SU-DHL-6 (cell line): ENCODE measurements at regions not wholly inside any gene's neighbourhood (a gene's known extent, or its start where the extent isn't known, plus 50 kb on each side); places are given as distances from the start of the nearest gene placed in this dataset.

Experiments used
- EZH2phosphoT487 ChIP-seq: fragments of 200-600 bp; sonication (generic), shearing (Covaris generic); conservative IDR thresholded peaks from 2 replicates; pipeline ENCODE4 v1.6.1; 2018; ENCODE audit warnings: mild to moderate bottlenecking, antibody characterized with exemption, low read length, moderate library complexity, mixed read lengths
- TF ChIP-seq, protein P1 (sequence below): fragments of 200-600 bp; sonication (generic); IDR thresholded peaks from one replicate; pipeline ENCODE4 v1.5.1; 2017; ENCODE audit warnings: antibody characterized with exemption, mild to moderate bottlenecking, low read length, moderate library complexity; ENCODE audit not compliant: insufficient read depth, poor library complexity, severe bottlenecking

DNA sequence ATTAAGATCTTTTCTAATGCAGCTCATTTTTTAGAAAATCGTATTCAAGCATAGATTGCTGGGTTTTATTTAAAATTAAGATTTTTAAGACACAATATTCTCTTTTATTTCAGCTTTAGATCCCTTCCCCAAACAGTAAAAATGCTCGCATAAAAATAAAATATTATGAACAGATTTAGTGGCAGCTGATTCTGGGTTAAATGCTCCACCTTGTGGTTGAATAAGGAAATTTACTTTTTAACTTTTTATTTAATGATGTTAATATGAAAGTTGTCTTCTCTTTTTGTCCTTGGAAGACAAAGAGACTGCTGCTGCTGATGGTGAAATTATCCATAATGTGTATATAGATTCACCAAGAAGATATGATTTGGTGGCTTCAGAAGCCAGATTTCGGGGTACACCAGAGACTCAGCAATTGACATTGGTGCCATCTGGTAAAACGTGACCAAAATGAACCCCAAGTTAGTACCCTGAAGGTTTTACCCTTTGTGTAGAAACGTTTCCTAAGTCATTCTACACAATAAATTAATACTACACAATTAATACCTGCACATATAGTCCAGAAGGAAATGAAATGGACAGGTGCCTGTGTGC is 128.0 kb downstream of the ADAMTS1 start:
- TF ChIP-seq, protein P1, sequence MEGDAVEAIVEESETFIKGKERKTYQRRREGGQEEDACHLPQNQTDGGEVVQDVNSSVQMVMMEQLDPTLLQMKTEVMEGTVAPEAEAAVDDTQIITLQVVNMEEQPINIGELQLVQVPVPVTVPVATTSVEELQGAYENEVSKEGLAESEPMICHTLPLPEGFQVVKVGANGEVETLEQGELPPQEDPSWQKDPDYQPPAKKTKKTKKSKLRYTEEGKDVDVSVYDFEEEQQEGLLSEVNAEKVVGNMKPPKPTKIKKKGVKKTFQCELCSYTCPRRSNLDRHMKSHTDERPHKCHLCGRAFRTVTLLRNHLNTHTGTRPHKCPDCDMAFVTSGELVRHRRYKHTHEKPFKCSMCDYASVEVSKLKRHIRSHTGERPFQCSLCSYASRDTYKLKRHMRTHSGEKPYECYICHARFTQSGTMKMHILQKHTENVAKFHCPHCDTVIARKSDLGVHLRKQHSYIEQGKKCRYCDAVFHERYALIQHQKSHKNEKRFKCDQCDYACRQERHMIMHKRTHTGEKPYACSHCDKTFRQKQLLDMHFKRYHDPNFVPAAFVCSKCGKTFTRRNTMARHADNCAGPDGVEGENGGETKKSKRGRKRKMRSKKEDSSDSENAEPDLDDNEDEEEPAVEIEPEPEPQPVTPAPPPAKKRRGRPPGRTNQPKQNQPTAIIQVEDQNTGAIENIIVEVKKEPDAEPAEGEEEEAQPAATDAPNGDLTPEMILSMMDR: no peak
- no peak for TF ChIP-seq EZH2phosphoT487
